ENCODE measurements at regions not wholly inside any gene's neighbourhood (a gene's known extent, or its start where the extent isn't known, plus 50 kb on each side); places are given as distances from the start of the nearest gene placed in this dataset.

- DNase-seq (ENCODE audit: low read depth, low spot score), result no peak
Measured at GRCh38 chr4:26137288-26137687, 183.5 kb upstream of the RBPJ start.

DNA sequence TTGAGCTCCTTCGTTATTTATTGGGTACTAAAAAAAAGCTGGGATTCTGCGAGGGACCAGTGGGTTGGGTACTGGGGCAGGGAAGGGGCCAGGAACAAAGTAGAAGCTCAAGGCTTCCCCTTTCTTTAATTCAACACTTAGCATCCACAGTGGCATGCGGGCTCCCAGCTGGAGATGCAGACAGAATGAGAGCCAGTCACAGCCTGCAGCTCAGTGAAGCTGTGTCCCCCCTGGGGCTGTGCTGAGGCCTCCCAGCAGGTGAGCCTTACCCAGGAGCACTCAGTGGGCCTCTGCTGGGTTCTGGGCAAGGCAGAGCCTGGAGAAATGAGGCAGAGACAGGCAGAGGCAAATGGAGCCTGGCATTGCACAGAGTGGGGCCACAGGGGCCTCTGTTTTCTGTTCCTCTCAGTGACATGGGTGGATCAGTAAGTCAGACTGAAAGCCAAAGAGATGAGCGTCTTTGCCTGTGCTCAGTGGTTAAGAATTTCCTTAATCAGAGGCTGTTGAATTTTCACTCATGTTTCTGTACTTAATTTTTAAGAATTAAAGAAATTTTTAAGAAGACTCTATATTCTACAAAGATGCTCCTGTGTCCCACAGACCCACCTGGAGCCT, 181.4 kb upstream of the RBPJ start:
- DNase-seq (ENCODE audit: low read depth, low spot score), result no peak

GRCh38 chr4:26140150-26140898, 180.5 kb upstream of the RBPJ start:
- DNase-seq (ENCODE audit: low read depth, low spot score), result peak; percentile 36

- no peak for DNase-seq (ENCODE audit: low read depth, low spot score)
Measured at GRCh38 chr4:26141051-26141721, 179.6 kb upstream of the RBPJ start.

GRCh38 chr4:26141911-26142638, 178.7 kb upstream of the RBPJ start:
- DNase-seq (ENCODE audit: low read depth, low spot score), result peak; percentile 93

DNA sequence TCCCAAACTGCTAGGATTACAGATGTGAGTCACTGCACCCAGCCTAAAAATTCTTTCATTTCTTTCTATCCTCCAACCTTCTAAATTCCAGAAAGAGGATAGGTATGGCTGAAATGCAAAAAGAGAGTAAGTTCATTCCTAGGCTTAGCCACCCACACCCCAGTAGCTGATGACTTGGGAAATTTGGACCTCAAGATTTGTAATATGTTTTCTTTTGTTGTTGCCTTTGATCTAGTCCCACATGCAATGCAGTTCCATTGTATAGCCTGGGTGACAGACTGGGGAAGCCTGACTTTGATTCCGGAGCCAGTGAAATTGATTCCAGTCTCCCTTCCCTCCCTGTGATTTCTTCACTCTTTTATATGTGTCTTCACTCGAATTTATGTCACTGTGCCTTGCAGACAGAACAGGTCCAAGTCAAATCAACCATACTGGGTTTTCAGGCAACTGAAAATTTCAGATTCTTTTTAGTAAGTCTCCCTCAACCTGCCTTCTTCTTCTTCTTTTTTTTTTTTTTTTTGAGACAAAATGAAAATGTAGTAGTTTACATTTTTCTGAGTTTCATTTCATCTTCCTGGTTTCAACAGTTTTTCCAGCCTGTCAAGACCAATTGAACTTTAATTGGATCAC, 176.2 kb upstream of the RBPJ start:
- no peak for DNase-seq (ENCODE audit: low read depth, low spot score)

DNA sequence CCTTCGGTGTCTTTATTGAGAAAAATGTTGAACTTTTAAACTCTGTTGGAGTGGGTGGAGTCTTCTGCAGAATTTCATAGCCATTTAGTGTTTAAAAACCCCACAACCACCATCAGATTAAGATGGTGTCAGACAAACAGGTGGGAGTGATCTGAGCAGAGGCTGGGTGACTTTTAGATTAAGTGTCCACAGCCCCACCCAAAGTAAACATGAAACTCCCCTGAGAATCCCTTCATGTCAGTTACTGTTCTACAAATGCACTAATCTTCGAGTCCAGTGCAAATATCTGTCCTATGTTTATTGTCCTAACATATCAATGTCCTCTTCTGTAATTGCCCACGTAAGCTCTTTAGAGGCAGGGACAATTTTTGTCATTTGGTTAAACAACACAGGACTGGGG, 175.6 kb upstream of the RBPJ start:
- no peak for DNase-seq (ENCODE audit: low read depth, low spot score)

- DNase-seq (ENCODE audit: low read depth, low spot score), result no peak
Measured at GRCh38 chr4:26148927-26149326, 171.9 kb upstream of the RBPJ start.

DNA sequence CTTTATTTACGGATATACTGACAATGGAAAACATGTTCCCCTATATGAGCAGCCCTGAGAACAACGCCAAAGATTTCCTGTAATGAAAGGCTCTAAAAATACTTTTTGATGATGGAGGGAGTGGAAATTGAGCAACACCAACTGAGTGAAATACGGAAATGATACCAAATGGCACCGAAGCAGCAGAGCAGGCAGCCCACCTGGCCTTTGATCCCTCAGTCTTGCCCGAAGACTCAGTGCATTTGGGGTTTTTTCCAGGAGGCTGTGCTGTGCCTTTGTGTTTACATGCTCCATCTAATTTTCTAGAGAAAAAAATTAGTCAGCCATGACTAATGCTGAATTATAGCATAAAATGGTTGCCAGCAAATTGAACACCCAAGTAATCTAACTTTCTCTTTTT, 169.9 kb upstream of the RBPJ start:
- no peak for DNase-seq (ENCODE audit: low read depth, low spot score)

- no peak for DNase-seq (ENCODE audit: low read depth, low spot score)
Measured at GRCh38 chr4:26151615-26152014, 169.2 kb upstream of the RBPJ start.

DNA sequence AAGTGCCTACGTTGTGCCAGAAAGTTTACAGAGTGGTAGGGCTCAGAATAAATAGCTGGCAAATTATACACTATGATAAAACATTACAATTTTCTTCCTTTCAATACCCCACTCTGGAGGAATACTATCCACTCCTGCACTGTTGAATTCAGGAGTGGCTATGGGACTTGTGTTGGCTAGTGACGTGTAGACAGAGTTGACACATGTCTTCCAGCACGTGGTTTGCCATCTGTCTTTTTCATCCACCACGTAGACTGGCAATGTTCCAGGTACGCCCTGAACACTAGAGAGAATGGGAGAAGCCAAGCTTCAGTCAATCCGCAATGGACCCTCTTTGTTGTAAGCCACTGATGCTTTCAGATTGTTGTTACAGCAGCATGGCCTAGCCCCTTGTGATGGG, 168.8 kb upstream of the RBPJ start:
- DNase-seq (ENCODE audit: low read depth, low spot score), result no peak

DNA sequence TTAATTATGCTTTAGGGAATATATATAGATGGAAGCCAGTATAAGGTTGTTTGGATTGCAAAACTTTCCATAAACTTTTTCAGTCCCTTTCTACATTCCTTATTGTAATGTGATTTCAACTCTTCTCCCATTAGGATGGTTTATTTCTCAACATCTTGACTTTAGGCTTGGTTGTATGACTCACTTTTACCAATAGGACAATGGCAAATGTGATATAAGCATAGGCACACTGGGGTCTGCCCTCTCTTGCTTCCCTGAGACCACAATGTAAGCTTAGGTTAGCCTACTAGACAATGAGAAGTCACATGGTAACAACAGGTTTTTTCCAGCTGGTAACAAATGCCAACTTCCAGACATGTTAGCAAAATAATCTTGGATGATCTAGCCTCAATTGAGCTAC, 163.3 kb upstream of the RBPJ start:
- no peak for DNase-seq (ENCODE audit: low read depth, low spot score)

DNA sequence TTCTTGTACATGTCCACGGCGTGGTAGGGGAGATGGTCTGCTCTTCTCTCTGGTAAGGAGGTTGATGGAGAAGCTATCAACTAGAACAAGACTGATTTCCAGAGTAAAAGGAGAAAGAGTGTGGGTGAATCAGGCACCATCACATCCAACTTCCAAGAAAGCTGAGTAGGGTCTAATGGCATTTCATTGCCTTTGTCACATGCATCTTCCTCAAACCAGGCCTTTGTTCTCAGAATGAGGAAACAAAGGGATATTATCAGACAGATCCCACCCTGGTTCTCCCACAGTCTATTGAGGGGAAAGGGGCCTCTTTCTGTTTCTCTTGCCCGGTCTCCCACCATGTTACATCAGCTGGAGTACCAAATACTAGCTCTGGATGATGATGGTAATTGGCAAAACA, 160.2 kb upstream of the RBPJ start:
- DNase-seq (ENCODE audit: low read depth, low spot score), result no peak

DNA sequence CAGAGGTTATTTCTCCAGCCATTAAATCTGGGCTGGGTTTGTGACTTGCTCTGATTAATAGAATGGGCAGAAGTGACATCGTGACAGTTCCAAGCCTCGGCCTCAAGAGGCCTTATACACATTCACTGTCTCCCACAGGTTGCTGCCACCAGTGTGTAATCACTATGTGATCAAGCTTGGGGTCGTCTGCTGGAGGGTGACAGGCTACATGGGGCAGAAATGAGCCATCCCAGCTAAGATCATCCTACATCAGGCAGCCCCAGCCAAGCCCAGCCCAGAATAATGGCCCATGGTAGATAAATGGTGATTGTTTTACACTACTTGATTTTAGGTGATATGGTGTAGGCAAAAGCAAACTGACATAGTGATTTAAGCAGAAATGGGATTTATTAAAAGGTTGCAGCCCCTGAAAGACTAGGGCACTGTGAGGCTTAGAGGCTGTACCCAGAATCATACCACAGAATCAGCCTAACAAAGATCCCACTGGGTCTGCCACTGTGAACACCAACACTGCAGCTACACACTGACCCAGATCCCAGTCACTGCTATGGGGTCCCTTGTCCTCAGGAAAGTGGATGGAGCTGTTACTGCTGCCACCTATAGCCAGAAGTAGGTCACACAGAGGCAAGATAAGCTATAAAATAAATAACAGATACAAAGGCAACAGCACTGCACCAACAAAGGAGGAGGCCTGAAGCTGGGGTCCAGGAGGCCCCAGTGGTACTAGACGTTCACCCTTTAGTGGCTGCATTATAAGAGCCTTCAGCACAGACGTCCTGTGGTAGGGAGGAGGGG, 159.6 kb upstream of the RBPJ start:
- DNase-seq (ENCODE audit: low read depth, low spot score), result no peak

GRCh38 chr4:26162101-26162500, 158.7 kb upstream of the RBPJ start:
- DNase-seq (ENCODE audit: low read depth, low spot score), result no peak

DNA sequence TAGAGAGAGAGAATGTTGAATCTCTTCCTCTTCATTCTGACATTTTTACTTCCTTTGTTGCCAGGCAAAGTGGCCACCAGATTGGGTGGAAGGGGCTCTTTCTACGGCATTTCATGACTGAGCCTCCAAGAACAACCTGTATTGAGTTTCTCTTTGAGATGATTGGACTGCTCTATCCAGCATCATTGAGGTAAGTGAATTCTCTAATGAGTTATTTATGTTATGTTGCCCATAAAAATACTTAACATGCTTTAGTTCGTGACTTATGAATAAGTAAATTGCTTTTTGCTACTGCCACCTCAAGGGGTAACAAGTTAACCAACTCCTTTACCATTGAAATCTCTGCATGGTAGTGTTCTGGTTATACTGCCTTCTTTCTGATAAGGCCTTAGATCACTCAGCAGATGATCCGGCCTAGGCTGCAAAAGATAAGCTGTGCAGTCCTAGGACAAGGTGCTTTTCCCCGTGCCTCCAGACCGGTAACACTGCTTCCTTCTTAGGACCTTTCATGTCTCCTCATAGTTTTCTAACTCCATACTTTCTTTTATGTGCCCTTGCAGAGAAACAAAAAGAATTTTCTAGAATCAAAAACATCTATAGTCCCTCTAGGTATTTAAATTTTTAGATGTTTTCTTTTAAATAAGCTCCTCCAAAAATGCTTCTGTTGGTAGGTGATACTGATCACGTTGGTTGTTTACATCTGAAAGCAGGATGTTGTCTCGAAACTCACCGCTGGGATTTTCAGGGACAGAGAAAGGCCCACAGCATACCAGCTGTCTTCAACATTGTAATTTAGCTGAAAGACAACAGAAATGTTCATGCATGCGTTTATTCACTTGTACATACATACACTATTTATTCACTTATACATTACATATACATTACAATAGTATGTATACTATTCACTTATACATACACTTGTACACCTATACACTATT, 157.1 kb upstream of the RBPJ start:
- no peak for DNase-seq (ENCODE audit: low read depth, low spot score)

GRCh38 chr4:26171501-26171900, 149.3 kb upstream of the RBPJ start:
- no peak for DNase-seq (ENCODE audit: low read depth, low spot score)

DNA sequence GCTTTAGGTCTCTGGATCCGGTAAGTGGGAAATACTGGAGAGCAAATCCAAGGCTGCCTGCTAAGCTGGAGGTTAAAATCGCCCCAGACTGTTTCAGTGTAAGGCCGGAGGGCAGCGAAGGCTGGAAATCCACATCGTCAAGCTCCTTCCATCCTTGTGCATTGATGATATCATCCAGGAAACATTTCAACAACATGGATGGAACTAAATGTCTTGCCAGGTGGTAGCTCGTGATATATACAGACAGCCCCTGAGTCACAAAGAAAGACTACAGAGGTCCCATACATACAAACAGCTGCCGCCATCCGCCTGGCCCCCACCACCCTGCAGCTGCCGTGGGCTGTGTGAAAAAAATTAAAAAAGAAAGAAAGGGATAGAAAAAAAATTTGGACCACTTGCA, 148.9 kb upstream of the RBPJ start:
- DNase-seq (ENCODE audit: low read depth, low spot score), result peak; percentile 73

GRCh38 chr4:26173619-26174018, 147.2 kb upstream of the RBPJ start:
- peak; percentile 26 for DNase-seq (ENCODE audit: low read depth, low spot score)

DNA sequence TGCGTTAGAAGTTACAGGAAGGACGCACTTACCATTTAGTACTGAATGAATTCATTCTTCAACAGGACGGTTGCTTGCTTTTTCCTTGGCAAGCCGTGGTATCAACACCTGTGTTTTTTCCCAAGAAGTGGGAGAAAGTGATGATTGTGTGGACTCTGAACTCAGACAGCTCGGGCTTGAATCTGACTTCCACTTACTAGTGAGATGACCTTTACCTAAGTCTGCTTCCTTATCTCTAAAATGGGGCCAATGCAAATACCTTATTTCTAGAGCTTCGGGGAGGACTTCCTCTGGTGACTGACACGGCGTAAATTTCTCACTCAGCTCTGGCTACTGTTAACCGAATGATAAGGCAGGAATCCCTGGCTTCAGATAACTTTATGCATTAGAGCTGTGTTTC, 146.8 kb upstream of the RBPJ start:
- DNase-seq (ENCODE audit: low read depth, low spot score), result no peak
